HepG2 (cell line): ENCODE measurements at regions not wholly inside any gene's neighbourhood (a gene's known extent, or its start where the extent isn't known, plus 50 kb on each side); places are given as distances from the start of the nearest gene placed in this dataset.
A peak's percentile ranks its signal among the peaks of the same experiment; 100 is the strongest.

Experiments used
- DZIP1 ChIP-seq: sonication (generic); formaldehyde crosslinking; IDR thresholded peaks from 2 replicates; pipeline ENCODE4 v1.5.0; 2020; ENCODE audit warnings: mild to moderate bottlenecking, missing genetic modification reagents
- FOXJ3 ChIP-seq: sonication (generic); formaldehyde crosslinking; IDR thresholded peaks from 2 replicates; pipeline ENCODE4 v1.4.0; 2020; ENCODE audit warnings: missing genetic modification reagents, mild to moderate bottlenecking, borderline replicate concordance
- HNRNPUL1 ChIP-seq: fragments of 200-400 bp; formaldehyde crosslinking; IDR thresholded peaks from 2 replicates; pipeline ENCODE4 v1.6.1; 2017; ENCODE audit warnings: low read depth, mild to moderate bottlenecking, low read length, moderate library complexity
- KAT8 ChIP-seq: IDR thresholded peaks from 2 replicates; pipeline ENCODE4 v1.6.1; 2016; ENCODE audit warnings: missing genetic modification reagents, missing compliant biosample characterization
- NFATC3 ChIP-seq: sonication (generic); formaldehyde crosslinking; IDR thresholded peaks from 2 replicates; pipeline ENCODE4 v1.5.1; 2020; ENCODE audit warnings: mild to moderate bottlenecking, missing genetic modification reagents
- POGZ ChIP-seq: sonication (generic); formaldehyde crosslinking; IDR thresholded peaks from 2 replicates; pipeline ENCODE4 v1.4.0; 2020; ENCODE audit warnings: mild to moderate bottlenecking, missing genetic modification reagents
- RFX1 ChIP-seq: fragments of 450-650 bp; IDR thresholded peaks from 2 replicates; pipeline ENCODE4 v1.6.1; 2017
- TAF15 ChIP-seq: fragments of 200-400 bp; formaldehyde crosslinking; IDR thresholded peaks from one replicate; pipeline ENCODE4 v1.6.1; 2018; ENCODE audit warnings: mild to moderate bottlenecking, low read depth, low read length; ENCODE audit not compliant: poor library complexity, severe bottlenecking
- XRCC5 ChIP-seq: fragments of 200-400 bp; formaldehyde crosslinking; optimal IDR thresholded peaks from 2 replicates; pipeline ENCODE3; 2017; ENCODE audit warnings: mild to moderate bottlenecking, low read length
- YY1 ChIP-seq: IDR thresholded peaks from 2 replicates; pipeline ENCODE4 v1.6.1; 2011; ENCODE audit warnings: low read length, low read depth, moderate library complexity, mild to moderate bottlenecking; ENCODE audit not compliant: insufficient read depth, insufficient replicate concordance
- ZNF354B ChIP-seq: sonication (generic); formaldehyde crosslinking; IDR thresholded peaks from 2 replicates; pipeline ENCODE4 v1.8.0; 2022; ENCODE audit warnings: mild to moderate bottlenecking, missing genetic modification reagents
- ZNF558 ChIP-seq: sonication (generic); formaldehyde crosslinking; IDR thresholded peaks from 2 replicates; pipeline ENCODE4 v1.9.0; 2022; ENCODE audit warnings: mild to moderate bottlenecking, missing genetic modification reagents, borderline replicate concordance
- ZNF670 ChIP-seq: sonication (generic); formaldehyde crosslinking; IDR thresholded peaks from 2 replicates; pipeline ENCODE4 v1.8.0; 2022; ENCODE audit warnings: mild to moderate bottlenecking, missing genetic modification reagents, borderline replicate concordance
- TF ChIP-seq, protein P1 (sequence below): sonication (generic); formaldehyde crosslinking; IDR thresholded peaks from 2 replicates; pipeline ENCODE4 v1.4.0; 2020; ENCODE audit warnings: missing genetic modification reagents, borderline replicate concordance
- TF ChIP-seq, protein P2 (sequence below): sonication (generic); formaldehyde crosslinking; IDR thresholded peaks from 2 replicates; pipeline ENCODE4 v1.8.1; 2022; ENCODE audit warnings: low read depth, mild to moderate bottlenecking, missing genetic modification reagents
- TF ChIP-seq, protein P3 (sequence below): fragments of 450-650 bp; IDR thresholded peaks from 2 replicates; pipeline ENCODE4 v1.6.1; 2017; ENCODE audit warnings: mild to moderate bottlenecking
- TF ChIP-seq, protein P4 (sequence below): IDR thresholded peaks from 2 replicates; pipeline ENCODE4 v1.6.1; 2016; ENCODE audit warnings: low read depth, control low read depth

GRCh38 chr2:2613279-2614199, 282.5 kb upstream of the MYT1L start (continued):
- TF ChIP-seq, protein P1, sequence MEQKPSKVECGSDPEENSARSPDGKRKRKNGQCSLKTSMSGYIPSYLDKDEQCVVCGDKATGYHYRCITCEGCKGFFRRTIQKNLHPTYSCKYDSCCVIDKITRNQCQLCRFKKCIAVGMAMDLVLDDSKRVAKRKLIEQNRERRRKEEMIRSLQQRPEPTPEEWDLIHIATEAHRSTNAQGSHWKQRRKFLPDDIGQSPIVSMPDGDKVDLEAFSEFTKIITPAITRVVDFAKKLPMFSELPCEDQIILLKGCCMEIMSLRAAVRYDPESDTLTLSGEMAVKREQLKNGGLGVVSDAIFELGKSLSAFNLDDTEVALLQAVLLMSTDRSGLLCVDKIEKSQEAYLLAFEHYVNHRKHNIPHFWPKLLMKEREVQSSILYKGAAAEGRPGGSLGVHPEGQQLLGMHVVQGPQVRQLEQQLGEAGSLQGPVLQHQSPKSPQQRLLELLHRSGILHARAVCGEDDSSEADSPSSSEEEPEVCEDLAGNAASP (CRISPR knock-in tag): no peak
- TF ChIP-seq KAT8 (CRISPR knock-in tag): peak; percentile 66; the same call in 1 of the 2 replicates
- TF ChIP-seq NFATC3 (CRISPR knock-in tag): no peak
- no peak for TF ChIP-seq TAF15
- 0 out of 2 replicates have a peak, but pooled peaks have one; percentile 31 for TF ChIP-seq FOXJ3
- TF ChIP-seq, protein P2, sequence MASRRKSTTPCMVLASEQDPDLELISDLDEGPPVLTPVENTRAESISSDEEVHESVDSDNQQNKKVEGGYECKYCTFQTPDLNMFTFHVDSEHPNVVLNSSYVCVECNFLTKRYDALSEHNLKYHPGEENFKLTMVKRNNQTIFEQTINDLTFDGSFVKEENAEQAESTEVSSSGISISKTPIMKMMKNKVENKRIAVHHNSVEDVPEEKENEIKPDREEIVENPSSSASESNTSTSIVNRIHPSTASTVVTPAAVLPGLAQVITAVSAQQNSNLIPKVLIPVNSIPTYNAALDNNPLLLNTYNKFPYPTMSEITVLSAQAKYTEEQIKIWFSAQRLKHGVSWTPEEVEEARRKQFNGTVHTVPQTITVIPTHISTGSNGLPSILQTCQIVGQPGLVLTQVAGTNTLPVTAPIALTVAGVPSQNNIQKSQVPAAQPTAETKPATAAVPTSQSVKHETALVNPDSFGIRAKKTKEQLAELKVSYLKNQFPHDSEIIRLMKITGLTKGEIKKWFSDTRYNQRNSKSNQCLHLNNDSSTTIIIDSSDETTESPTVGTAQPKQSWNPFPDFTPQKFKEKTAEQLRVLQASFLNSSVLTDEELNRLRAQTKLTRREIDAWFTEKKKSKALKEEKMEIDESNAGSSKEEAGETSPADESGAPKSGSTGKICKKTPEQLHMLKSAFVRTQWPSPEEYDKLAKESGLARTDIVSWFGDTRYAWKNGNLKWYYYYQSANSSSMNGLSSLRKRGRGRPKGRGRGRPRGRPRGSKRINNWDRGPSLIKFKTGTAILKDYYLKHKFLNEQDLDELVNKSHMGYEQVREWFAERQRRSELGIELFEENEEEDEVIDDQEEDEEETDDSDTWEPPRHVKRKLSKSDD (CRISPR knock-in tag): peak; percentile 94
- TF ChIP-seq XRCC5: peak; percentile 68
- peak; percentile 90 for TF ChIP-seq YY1
- no peak for TF ChIP-seq HNRNPUL1
- no peak for TF ChIP-seq RFX1
- no peak for TF ChIP-seq DZIP1 (CRISPR knock-in tag)
- TF ChIP-seq ZNF670 (CRISPR knock-in tag): no peak
- TF ChIP-seq, protein P3, sequence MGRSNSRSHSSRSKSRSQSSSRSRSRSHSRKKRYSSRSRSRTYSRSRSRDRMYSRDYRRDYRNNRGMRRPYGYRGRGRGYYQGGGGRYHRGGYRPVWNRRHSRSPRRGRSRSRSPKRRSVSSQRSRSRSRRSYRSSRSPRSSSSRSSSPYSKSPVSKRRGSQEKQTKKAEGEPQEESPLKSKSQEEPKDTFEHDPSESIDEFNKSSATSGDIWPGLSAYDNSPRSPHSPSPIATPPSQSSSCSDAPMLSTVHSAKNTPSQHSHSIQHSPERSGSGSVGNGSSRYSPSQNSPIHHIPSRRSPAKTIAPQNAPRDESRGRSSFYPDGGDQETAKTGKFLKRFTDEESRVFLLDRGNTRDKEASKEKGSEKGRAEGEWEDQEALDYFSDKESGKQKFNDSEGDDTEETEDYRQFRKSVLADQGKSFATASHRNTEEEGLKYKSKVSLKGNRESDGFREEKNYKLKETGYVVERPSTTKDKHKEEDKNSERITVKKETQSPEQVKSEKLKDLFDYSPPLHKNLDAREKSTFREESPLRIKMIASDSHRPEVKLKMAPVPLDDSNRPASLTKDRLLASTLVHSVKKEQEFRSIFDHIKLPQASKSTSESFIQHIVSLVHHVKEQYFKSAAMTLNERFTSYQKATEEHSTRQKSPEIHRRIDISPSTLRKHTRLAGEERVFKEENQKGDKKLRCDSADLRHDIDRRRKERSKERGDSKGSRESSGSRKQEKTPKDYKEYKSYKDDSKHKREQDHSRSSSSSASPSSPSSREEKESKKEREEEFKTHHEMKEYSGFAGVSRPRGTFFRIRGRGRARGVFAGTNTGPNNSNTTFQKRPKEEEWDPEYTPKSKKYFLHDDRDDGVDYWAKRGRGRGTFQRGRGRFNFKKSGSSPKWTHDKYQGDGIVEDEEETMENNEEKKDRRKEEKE: no peak
- TF ChIP-seq, protein P4, sequence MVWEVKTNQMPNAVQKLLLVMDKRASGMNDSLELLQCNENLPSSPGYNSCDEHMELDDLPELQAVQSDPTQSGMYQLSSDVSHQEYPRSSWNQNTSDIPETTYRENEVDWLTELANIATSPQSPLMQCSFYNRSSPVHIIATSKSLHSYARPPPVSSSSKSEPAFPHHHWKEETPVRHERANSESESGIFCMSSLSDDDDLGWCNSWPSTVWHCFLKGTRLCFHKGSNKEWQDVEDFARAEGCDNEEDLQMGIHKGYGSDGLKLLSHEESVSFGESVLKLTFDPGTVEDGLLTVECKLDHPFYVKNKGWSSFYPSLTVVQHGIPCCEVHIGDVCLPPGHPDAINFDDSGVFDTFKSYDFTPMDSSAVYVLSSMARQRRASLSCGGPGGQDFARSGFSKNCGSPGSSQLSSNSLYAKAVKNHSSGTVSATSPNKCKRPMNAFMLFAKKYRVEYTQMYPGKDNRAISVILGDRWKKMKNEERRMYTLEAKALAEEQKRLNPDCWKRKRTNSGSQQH (CRISPR knock-in tag): peak; percentile 87; the same call in 1 of the 2 replicates
- TF ChIP-seq ZNF558 (CRISPR knock-in tag): no peak
- no peak for TF ChIP-seq ZNF354B (CRISPR knock-in tag)
- peak; percentile 99 for TF ChIP-seq POGZ
